ENCODE measurements at regions not wholly inside any gene's neighbourhood (a gene's known extent, or its start where the extent isn't known, plus 50 kb on each side); places are given as distances from the start of the nearest gene placed in this dataset.

DNA sequence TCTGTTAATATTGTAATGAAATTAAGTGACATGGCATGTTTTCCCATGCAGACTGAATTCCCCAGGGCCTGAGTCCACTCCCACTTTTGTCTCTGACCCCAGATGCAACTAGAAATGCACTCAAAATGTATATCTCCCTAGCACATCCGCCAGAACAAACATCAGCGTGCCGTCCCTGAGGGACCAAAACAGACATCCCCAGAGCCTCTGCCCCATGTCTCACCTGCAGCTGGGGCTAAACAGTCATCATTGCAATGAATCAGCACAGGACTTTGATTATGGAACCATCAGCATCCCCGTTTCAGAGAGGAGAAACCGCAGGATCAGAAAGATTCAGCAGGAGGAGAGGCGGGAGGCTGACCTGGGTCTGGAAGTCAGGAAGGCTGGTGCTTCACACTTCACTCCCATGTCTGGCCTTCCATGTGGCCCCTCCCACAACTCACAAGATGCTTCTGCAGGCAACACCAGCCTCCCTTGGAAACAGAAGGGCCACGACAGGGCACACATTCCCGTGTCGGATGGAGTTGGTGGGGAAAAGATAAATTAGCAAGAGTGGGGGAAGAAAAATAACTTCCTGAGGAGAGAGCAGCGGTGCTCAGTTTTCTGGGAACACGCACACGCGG is 130.6 kb upstream of the VSTM2B start:
- no peak for DNase-seq (ENCODE audit: low read depth in 2 of 3, low spot score in 1 of 3)

DNA sequence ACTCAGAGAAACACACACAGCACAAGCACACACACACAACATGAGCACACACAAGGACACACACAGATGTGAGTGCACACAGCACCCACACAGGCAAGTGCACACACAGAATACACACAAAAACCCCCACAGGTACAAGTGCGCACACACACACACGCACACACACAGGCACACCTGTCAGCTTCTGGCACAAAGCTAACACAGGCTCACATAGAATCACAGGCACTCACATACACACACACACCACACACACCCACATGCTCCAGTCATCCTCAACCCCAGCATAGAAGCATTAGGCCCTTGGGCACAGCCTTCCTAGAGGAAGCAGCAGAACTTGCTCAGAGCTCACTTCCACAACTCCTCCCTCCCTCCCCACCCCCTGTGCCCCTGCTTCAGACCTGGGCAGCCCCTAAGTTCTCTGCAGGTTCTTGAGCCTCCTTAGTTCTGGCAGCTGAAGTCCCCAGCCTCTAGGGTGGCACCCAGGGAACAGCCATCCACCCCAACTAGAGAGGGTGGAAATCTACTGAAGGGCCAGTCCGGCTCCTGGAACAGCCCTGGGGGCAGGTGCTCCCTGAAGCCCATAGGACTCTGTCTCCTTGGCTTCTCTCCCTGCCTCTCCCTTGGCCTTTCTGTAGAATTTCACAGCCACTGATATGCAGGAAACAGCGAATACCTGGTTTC is 129.9 kb upstream of the VSTM2B start:
- no peak for DNase-seq (ENCODE audit: low read depth in 2 of 3, low spot score in 1 of 3)

DNA sequence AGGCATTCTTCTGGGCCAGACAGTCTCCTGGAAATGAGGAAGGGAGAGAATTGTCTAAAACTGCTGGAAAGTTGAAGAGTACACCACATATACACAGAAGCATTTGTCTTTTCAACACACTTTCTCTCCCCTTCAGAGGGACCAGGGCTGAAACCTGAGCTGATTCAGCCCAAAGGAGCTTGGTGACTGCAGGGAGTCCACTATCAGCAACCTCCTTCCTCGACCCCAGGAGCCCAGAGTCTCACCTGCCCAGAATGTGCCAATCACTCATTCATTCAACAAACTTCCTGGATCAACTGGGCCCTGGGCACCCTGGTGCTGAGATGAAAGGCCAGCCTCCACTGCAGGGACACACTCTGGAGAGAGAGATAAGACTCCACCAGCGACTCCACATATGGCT is 128.9 kb upstream of the VSTM2B start:
- no peak for DNase-seq (ENCODE audit: low read depth in 2 of 3, low spot score in 1 of 3)

DNA sequence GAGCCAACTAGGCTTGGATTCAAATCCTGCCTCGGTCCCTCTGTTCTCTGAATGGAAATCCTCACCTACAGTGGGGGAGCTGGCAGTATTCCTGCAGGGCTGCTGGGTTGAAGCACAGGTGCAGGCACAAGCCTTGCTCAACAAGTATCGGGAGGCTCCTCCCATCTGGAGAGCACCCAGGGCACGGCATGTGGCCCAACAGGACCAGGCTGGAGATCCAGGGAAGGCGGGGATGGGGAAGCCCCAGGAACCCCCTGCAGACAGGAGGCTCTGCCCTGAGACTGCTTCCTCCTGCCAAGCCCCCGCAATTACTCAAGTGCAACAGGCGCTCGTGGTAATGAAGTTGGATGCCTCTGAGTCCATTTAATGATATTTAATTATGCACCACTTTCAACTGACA is 128.0 kb upstream of the VSTM2B start:
- DNase-seq (ENCODE audit: low read depth in 2 of 3, low spot score in 1 of 3): no peak

DNA sequence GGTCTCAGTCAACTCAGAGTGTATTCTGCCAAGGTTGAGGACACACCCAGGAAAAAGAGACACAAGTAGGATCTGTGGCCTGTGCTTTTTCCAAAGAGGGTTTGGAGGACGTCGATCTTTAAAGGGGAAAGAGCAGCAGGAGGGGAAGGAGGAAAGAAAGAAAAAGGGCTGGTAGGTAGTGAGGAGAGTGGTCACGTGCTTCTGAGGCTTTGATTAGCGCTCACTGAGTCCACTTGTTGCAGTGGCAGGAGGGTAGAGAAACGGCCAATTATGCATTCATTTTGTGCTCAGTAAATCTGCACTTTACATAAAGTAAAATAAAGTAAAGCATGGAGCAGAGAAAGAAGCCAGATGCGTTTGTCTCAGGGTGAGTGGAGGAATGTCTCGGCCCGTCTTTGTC is 126.0 kb upstream of the VSTM2B start:
- DNase-seq (ENCODE audit: low read depth in 2 of 3, low spot score in 1 of 3): no peak

DNA sequence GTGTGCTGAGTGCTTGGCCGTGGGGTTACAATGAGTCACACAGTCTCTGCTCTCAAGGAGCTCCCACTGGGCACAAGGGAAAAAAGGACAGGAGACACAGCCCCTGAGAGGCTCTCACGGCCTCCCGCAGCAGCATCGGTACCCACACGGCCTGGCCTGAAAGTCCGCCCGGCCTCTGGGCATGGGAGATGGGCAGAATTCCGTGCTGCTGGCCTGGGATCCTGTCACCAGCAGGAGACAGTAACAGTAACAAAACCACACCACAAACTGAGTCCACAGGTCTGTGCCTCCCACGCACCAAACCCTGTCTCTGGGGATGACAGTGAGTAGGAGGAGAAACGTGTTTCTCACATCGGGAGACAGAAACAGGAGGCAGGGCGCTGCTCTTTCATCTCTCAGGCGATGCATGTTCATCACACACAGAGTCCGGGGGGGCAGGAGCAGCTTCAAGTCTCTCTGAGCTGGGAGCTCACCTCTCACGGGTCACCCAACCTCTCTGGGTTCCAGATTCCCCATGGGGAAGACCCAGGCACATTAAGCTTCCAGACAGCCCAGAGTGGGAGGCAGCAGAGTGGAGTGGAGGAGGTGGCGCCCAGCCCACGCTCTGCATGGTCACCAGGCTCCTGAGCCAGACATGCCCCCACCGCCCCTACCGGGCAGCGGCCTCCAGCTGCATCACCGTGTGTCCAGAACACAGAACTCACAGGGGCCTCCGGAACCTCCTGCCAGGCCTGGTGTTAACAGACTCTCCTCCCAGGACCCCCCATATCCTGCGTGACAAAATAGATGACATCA is 124.7 kb upstream of the VSTM2B start:
- DNase-seq (ENCODE audit: low read depth in 2 of 3, low spot score in 1 of 3): no peak

DNA sequence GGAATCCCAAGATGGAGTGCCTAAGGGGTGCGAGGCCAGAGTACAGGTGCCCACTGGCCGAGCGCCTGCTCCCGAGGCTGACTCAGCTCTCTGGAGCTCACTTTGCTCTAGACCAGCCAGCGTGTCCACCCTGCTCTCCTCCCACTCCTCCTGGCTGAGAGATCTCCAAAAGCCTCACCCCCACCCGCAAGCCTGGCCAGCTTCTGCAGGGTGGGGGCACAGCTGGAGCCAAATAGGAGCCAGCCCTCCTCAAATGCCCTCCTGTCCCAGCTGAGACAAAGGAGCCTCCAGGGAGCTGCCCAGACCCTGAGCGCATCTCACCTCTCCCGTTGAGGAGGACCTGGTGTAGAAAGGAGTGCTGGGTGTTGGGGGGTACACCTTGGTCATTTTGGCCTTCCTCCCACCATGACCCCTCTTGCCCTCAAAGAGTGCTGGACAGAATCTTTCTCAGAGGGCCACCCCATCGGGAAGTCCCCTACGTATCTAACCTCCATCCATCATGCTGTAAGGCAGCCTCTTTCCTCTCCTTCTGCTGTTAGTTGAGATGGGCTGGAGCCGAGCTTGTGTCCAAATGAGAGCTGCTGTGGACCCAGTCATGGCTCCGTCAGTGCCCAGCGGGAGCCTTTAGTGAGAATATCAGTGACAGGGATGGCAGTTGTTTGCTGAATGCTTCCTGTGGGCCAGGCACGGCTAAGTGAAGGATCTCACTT is 123.9 kb upstream of the VSTM2B start:
- DNase-seq (ENCODE audit: low read depth in 2 of 3, low spot score in 1 of 3): no peak

DNA sequence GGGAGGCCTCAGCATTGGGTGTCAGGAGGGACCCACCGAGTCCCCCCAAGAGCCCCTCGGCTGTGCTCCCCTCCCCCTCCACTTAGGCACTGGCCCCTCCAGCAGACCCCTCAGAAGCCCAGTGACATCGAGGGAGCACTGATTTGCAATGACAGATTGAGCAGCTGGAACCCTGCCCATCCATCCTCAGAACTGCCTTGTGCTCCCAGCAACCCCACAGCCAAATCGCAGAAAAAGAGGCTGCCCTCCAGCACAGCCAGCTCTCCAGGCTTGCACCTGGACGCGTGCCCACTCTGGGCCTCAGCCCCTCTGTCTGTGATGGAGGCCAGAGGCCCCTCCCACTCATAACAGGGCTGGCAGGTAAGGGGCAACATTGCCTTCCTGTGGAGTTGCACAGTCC is 123.2 kb upstream of the VSTM2B start:
- DNase-seq (ENCODE audit: low read depth in 2 of 3, low spot score in 1 of 3): no peak

DNA sequence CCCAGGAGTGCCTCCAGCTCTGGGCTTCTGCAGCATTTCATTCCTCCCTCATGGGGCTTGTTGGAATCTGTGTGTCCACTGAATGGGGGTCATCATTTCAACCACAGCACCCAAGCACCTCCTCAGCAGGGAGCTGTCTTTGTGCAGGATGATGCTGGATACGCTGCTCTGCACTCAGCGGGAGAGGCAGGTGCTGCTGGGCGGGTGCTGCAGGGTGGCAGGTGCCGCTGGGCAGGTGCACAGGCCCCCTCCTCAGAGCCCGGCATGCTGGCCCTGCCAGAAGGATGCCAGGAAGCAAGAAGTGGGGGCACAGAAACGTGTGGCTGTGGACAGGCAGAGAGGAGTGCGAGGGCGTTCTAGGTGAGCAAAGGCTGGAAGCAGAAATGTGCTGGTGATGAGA is 121.8 kb upstream of the VSTM2B start:
- no peak for DNase-seq (ENCODE audit: low read depth in 2 of 3, low spot score in 1 of 3)

DNA sequence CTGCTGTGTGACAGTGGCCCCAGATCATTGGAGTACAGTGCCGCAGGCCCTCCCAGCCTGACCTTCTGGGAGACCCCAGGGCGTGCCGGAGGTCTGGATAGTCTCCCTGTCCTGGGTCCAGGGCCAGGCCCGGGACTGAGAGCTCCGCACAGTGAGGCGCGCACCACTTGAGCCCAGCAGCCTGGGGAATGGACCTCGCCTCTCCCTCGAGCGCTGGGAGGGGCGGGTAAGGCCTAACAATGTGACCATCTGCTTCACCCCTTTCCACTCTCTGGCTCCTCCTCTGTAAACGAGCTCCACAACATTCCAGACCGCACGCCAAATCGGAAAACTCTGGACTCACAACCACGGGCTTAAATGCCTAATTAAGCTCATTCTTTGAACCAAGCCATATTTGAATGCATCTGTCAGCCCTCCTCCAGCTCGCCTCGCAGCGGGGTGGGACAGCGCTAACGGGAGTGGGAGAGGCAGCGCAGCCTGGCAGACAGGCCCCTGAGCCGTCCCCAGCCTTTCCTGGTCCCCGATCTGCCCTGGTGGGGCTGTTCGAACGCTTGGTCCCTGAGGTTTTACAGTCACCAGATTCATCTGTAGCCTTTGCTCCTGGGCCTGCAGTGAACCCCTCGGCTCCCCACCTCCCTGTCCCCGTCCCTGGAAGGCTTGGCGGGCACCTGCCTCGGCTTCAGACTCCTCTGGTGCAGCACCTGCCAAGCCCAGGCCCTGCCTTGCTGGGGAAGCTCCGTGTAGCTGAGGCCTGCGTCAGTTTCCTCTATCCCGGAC is 120.7 kb upstream of the VSTM2B start:
- DNase-seq (ENCODE audit: low read depth in 2 of 3, low spot score in 1 of 3): no peak

DNA sequence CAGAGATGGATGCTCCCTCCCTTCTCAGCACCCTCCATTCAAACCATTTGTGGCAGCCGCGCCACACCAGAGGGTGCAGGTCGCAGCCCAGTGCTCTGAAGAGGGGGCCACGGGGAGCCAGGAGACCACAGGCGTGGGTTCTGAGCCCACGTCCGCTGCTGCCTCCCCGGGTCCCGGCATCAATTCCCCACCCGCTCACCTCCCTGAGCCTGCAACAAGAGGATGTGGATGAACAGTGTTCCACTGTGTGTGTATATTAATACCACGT is 120.1 kb upstream of the VSTM2B start:
- DNase-seq (ENCODE audit: low read depth in 2 of 3, low spot score in 1 of 3): no peak

DNA sequence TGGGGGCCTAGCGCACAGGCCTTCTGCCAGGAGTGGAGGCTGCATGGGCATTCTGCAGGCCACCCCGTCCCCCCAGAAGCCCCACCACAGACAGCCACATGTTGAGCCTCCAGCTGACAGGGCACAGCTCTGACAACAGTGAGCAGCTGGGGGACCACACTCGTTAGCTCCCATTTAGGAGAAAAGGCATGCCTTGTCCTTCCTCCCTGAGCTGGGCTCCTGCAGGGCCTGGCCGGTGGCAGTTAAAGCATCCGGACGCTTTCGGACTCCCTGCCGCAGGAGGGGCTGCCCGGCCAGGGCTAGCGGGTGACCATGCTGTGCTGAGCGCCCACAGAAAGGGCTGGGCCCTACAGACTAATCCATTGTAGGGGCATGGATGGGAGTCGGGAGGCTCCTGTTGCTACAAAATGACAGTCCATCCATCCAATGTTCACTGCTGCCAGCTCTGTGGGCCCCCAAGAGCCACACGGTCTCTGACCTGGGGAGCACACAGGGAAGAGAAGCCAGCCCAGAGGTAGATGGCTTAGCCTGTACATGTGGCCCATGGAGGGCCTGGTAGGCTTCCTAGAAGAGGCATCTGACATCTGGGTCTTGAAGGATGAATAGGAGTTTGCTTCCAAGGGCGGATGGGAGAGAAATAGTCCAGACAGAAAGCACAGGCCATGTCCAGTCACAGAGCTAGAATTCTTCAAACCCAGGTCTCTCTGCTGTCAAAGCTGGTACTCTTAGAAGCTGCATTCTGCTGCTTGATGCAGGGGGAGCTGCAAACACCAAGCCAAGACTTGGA is 116.5 kb upstream of the VSTM2B start:
- no peak for DNase-seq (ENCODE audit: low read depth in 2 of 3, low spot score in 1 of 3)

DNA sequence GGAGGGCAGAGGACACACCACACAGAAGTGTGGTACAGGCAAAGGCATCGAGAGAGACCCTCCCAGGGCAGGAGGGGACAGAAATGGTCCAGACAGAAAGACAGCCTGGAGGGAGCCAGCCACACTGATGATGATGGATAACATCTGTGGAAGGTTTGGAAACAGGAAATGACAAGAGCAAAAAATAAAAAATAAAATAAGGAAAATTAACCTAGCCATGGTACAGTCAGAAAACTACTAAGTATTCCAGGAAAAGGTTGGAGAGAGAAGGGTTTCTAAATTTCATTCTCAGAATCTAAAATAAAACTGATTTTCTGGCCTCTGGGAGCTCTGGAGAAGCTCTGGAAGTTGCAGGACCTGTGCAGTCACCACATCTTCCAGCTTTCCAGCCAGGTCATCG is 115.2 kb upstream of the VSTM2B start:
- DNase-seq (ENCODE audit: low read depth in 2 of 3, low spot score in 1 of 3): no peak

DNA sequence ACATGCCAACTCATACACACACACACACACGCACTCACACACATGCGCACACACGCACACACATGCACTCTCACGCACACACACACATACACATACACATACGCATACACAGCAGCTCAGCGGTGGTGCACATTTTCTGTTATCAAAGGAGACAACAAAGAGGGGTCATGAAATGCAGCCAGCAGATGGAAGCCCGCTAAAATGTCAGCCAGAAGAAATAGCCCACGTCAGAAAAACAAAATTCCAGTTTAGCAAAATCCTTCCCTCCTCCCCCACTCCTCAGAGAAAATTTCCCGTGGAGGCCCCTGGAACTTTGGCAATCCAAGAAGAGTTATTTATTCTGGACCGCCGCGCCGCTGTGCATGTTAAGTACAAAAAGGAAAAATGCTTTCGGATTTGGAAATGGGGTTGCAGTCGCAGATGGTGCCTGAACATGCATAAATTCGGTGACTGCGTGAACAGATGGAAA is 114.6 kb upstream of the VSTM2B start:
- DNase-seq (ENCODE audit: low read depth in 2 of 3, low spot score in 1 of 3): no peak

DNA sequence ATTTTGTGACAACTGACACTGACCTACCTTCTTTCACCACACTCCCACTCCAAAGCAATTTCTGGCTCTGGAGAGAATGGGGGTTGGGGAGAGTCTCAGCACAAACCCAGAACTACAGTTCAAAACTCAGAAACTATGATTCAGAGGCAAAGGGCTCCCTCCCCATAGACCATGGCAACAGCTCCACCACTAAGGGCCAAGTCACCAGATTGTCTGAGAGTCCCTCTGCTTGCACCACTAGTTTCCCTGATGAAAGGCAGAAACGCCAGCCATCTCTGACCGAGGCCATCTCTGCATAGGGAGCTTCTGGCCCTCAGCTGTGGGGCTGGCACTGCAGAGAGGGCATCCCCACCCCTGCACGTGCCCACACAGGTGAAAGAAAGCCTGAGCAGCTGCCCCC is 112.4 kb upstream of the VSTM2B start:
- DNase-seq (ENCODE audit: low read depth in 2 of 3, low spot score in 1 of 3): no peak

DNA sequence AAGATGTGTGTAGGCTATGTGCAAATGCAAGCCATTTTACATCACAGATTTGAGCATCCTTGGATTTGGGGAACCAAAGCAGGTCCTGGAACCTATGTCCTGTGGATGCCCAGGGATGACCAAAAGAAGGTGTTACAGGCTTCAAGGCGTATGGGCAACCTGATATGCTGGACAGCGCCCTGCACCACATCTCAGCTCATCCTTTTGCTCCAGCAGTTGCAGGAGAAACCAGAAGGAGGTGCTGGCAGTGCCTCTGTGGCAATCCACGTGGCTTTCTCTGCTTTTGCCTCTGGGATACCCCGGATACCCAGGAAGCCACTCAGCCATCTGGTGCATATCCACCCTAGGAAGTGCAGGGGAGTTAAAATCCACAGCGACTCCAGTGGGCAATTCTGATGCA is 110.3 kb upstream of the VSTM2B start:
- no peak for DNase-seq (ENCODE audit: low read depth in 2 of 3, low spot score in 1 of 3)

DNA sequence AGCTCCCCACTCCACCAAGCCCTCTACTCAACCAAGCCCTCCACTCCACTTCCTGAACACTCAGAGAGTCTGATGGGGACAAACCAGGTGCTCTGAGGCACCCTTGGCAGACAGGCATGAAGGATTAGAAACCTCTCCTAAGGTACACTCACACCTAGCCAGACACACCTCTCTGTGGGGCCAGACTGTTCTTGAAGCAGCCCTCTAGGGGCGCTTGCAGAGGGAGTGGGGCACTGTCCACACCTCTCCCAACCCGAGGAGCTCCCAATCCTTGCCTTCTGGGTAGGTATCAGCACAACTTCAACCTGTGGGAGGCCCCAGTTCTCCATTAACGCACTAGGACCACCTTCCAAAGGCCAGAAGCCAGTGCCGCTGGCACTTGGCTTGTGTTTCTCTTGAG is 108.7 kb upstream of the VSTM2B start:
- DNase-seq (ENCODE audit: low read depth in 2 of 3, low spot score in 1 of 3): no peak

DNA sequence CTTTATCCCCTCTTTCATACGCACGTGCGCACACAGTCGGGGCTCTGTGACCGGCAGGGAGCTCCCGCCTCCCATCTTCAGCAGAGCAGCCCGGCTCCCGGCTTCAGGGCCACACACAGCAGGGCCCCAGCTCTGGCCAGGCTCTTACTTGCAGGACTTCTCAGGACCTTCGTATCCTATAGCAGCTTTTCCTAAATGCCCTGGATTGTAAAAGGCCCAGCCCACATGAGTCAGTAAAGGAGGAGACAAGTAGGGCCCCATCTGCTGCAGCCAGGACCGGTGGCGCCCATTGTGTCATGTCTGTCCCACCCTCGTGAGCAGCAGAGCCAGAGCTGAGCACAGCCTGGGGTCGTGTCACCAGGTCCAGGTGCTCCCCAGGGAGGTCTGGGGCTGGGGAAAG is 107.6 kb upstream of the VSTM2B start:
- DNase-seq (ENCODE audit: low read depth in 2 of 3, low spot score in 1 of 3): no peak

DNA sequence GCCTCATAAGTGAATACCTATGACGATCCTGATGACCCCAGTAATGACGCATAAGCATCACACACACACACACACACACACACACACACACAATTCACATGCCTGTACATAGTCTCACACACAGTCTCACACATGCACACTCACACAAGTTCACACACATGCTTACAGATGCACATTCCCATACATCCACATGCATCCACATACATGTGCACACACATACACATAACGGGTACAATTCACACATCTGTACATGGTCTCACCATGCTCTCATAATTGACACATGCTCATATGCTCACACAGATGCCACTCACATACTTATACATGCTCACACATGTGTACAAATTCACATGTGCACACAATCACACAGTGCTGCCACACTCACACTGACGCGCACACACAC is 105.7 kb upstream of the VSTM2B start:
- no peak for DNase-seq (ENCODE audit: low read depth in 2 of 3, low spot score in 1 of 3)

DNA sequence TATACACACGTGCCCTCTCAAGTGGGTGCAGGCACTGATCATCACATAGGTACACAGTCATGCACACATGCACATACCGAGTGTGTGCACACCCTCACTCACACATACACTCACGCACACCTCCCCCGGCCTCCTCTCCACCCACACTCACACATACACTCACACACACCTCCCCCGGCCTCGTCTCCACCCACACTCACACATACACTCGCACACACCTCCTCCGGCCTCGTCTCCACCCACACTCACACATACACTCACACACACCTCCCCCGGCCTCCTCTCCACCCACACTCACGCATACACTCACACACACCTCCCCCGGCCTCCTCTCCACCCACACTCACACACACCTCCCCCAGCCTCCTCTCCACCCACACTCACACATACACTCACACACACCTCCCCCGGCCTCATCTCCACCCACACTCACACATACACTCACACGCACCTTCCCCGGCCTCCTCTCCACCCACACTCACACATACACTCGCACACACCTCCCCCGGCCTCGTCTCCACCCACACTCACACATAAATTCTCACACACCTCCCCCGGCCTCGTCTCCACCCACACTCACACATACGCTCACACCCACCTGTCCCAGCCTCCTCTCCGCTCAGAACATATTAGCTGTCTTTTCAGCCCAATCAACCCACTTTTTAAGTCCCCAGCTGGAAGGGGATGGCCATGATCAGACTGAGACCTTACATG is 105.2 kb upstream of the VSTM2B start:
- no peak for DNase-seq (ENCODE audit: low read depth in 2 of 3, low spot score in 1 of 3)
